NCI-H524 (cell line): ENCODE measurements at regions not wholly inside any gene's neighbourhood (a gene's known extent, or its start where the extent isn't known, plus 50 kb on each side); places are given as distances from the start of the nearest gene placed in this dataset.

Source experiments
- DNase-seq, 2 experiments: peaks; one replicate each; lab custom pipeline; 2025; lab: John Stamatoyannopoulos, UW

- no peak for DNase-seq
Measured at GRCh38 chr6:19261642-19262041, 575.5 kb upstream of the ID4 start.

- DNase-seq, result no peak
Measured at GRCh38 chr6:19268117-19268516, 569.1 kb upstream of the ID4 start.

- peak in 1 of 2 experiments; percentile 40 for DNase-seq
Measured at GRCh38 chr6:19268718-19269117, 568.5 kb upstream of the ID4 start.

- no peak for DNase-seq
Measured at GRCh38 chr6:19269341-19269898, 567.8 kb upstream of the ID4 start.

- DNase-seq, result no peak
Measured at GRCh38 chr6:19270616-19271015, 566.6 kb upstream of the ID4 start.

GRCh38 chr6:19279273-19279684 is 557.9 kb upstream of the ID4 start:
- DNase-seq, result no peak

- no peak for DNase-seq
Measured at GRCh38 chr6:19287928-19288327, 549.2 kb upstream of the ID4 start.

GRCh38 chr6:19289457-19289856 is 547.7 kb upstream of the ID4 start:
- DNase-seq, result no peak

GRCh38 chr6:19297880-19298279 is 539.3 kb upstream of the ID4 start:
- peak in 1 of 2 experiments; percentile 34 for DNase-seq

- DNase-seq, result no peak
Measured at GRCh38 chr6:19298421-19298820, 538.7 kb upstream of the ID4 start.

- DNase-seq, result no peak
Measured at GRCh38 chr6:19299129-19299528, 538.0 kb upstream of the ID4 start.

- DNase-seq, result peak in 1 of 2 experiments; percentile 65
Measured at GRCh38 chr6:19301980-19302379, 535.2 kb upstream of the ID4 start.

- no peak for DNase-seq
Measured at GRCh38 chr6:19303383-19303782, 533.8 kb upstream of the ID4 start.

GRCh38 chr6:19309661-19310060 is 527.5 kb upstream of the ID4 start:
- DNase-seq, result no peak

GRCh38 chr6:19311786-19312185 is 525.4 kb upstream of the ID4 start:
- DNase-seq, result no peak

- peak in 1 of 2 experiments; percentile 53 for DNase-seq
Measured at GRCh38 chr6:19312241-19312978, 524.8 kb upstream of the ID4 start.

GRCh38 chr6:19317431-19317986 is 519.7 kb upstream of the ID4 start:
- DNase-seq, result no peak

GRCh38 chr6:19319005-19319404 is 518.2 kb upstream of the ID4 start:
- no peak for DNase-seq

GRCh38 chr6:19320111-19320581 is 517.0 kb upstream of the ID4 start:
- no peak for DNase-seq

- DNase-seq, result no peak
Measured at GRCh38 chr6:19322691-19323485, 514.3 kb upstream of the ID4 start.

- DNase-seq, result no peak
Measured at GRCh38 chr6:19324376-19324775, 512.8 kb upstream of the ID4 start.

- DNase-seq, result no peak
Measured at GRCh38 chr6:19325335-19325789, 511.8 kb upstream of the ID4 start.
